ENCODE measurements at regions not wholly inside any gene's neighbourhood (a gene's known extent, or its start where the extent isn't known, plus 50 kb on each side); places are given as distances from the start of the nearest gene placed in this dataset.

GRCh38 chr17:69858460-69858859 lies 216.6 kb upstream of the KCNJ16 start:
- no peak for TF ChIP-seq CTCF (IDR thresholded peaks at IDR 0.05 in 4 of 5, conservative IDR thresholded peaks at IDR 0.05 in 1 of 5)
- no peak for TF ChIP-seq POLR2A (IDR thresholded peaks at IDR 0.05)
